GM12865 (cell line): ENCODE measurements at regions not wholly inside any gene's neighbourhood (a gene's known extent, or its start where the extent isn't known, plus 50 kb on each side); places are given as distances from the start of the nearest gene placed in this dataset.

Experiments
- DNase-seq: peaks from one replicate; pipeline ENCODE4 v3.0.0; 2010; ENCODE audit warnings: low read depth
- H3K4me3 ChIP-seq: 2 replicates; pipeline ENCODE4 v1.5.1; 2011; ENCODE audit warnings: mild to moderate bottlenecking, low read depth, low read length, control low read depth
- TF ChIP-seq, protein P1 (sequence below): IDR thresholded peaks from 2 replicates; pipeline ENCODE4 v1.5.1; 2011; ENCODE audit warnings: low read length, control low read depth, low read depth, inconsistent platforms; ENCODE audit not compliant: insufficient read depth; ENCODE audit errors: missing control alignments

- TF ChIP-seq, protein P1, sequence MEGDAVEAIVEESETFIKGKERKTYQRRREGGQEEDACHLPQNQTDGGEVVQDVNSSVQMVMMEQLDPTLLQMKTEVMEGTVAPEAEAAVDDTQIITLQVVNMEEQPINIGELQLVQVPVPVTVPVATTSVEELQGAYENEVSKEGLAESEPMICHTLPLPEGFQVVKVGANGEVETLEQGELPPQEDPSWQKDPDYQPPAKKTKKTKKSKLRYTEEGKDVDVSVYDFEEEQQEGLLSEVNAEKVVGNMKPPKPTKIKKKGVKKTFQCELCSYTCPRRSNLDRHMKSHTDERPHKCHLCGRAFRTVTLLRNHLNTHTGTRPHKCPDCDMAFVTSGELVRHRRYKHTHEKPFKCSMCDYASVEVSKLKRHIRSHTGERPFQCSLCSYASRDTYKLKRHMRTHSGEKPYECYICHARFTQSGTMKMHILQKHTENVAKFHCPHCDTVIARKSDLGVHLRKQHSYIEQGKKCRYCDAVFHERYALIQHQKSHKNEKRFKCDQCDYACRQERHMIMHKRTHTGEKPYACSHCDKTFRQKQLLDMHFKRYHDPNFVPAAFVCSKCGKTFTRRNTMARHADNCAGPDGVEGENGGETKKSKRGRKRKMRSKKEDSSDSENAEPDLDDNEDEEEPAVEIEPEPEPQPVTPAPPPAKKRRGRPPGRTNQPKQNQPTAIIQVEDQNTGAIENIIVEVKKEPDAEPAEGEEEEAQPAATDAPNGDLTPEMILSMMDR, result no peak
- no peak for DNase-seq
- H3K4me3 ChIP-seq, result no peak overlapping the region
These were observed 716.3 kb downstream of the TSN start for GRCh38 chr2:122471753-122472152.

GRCh38 chr2:122478117-122478516 is 722.7 kb downstream of the TSN start:
- no peak overlapping the region for H3K4me3 ChIP-seq
- TF ChIP-seq, protein P1, result no peak
- no peak for DNase-seq

DNA sequence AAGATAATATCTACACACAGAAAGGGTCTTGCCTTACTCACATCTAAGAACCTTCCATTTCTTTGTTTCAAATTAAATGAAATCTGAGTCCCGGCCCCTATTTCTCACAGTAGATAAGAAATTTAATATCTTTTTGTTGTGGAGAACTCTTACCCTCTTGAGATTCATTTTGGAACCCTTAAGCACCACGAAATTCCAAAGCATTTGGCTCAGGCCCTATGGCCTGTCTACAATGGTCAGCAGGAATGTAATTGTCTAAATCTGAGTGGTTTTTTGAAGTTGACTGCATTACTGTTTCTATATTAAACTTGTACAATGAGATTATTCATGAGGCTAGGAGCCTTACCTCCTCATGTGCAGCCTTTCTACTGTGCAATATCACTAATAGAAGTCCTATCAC is 723.3 kb downstream of the TSN start:
- H3K4me3 ChIP-seq, result no peak overlapping the region
- TF ChIP-seq, protein P1, result no peak
- no peak for DNase-seq

GRCh38 chr2:122480501-122481243 is 725.2 kb downstream of the TSN start:
- TF ChIP-seq, protein P1, result no peak
- DNase-seq, result no peak
- no peak overlapping the region for H3K4me3 ChIP-seq

DNA sequence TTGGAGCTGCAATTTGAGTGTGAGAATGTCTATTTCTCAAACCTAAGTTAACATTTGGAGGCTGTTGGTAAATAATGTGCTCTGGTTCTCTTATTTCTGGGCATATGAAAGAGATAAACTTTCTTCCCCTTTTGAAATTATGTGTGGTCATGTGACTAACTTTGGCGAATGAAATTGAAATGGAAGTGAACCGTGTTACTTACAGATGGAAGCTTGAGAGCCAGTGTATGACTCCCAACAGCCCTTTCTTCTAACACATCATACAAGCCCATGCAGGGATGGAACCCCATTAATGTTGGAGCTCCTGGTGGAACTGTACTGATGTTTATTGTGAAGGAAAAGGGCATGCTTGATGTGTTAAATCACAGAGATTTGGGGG is 725.8 kb downstream of the TSN start:
- TF ChIP-seq, protein P1, result no peak
- H3K4me3 ChIP-seq, result no peak overlapping the region
- DNase-seq, result no peak

GRCh38 chr2:122481717-122482116 is 726.3 kb downstream of the TSN start:
- no peak overlapping the region for H3K4me3 ChIP-seq
- peak; percentile 3 for DNase-seq
- TF ChIP-seq, protein P1, result no peak

DNA sequence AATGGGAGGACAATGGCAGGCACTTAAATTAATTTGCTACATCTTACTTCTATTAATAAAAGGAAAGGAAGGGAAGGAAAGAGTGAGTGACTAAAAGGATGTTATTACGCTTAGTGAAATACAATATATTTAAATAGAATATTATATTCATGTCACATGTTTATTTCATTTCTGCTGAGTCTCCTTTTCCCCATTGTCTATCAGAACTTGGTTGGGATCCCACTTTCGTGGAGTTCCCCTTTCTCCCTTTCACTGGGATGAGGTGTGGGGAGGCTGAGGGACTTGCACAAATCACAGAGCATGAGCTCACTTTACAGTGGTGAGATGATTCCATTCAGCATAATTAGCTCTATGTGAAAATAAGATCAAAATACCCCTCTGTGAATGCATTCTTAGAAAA is 730.6 kb downstream of the TSN start:
- H3K4me3 ChIP-seq, result no peak overlapping the region
- TF ChIP-seq, protein P1, result no peak
- DNase-seq, result no peak
